Psoas muscle (tissue), 7 donors: ENCODE measurements at regions not wholly inside any gene's neighbourhood (a gene's known extent, or its start where the extent isn't known, plus 50 kb on each side); places are given as distances from the start of the nearest gene placed in this dataset.

Experiments
- ATAC-seq, 4 donors: fragments of 200-7000 bp; cut with Tn5 transposase; one replicate each; pipeline ENCODE4 v1.9.1; 2020; ENCODE audit warnings: moderate library complexity in 3 of 4, mild to moderate bottlenecking in 2 of 4
- DNase-seq, 2 donors: peaks; one replicate each; pipeline ENCODE4 v3.0.0-alpha.2; 2020
- H3K27ac ChIP-seq: fragments of 200-600 bp; one replicate; pipeline ENCODE4 v1.8.0; 2022
- H3K27me3 ChIP-seq, 3 donors: fragments of 200-600 bp in 1 of 3; one replicate each; pipeline versions ENCODE4 v1.6.1 to v1.8.0; 2013 to 2022; ENCODE audit warnings: low read length in 2 of 3, mild to moderate bottlenecking in 2 of 3, moderate library complexity in 1 of 3; ENCODE audit not compliant: insufficient read depth in 3 of 3
- H3K36me3 ChIP-seq, 2 donors: fragments of 200-600 bp in 1 of 2; one replicate each; pipeline versions ENCODE4 v1.6.1 to v1.8.0; 2013 to 2022; ENCODE audit warnings: low read depth in 1 of 2, mild to moderate bottlenecking in 1 of 2, moderate library complexity in 1 of 2; ENCODE audit not compliant: insufficient read depth in 1 of 2
- H3K4me1 ChIP-seq: fragments of 200-600 bp; one replicate; pipeline ENCODE4 v1.8.0; 2022
- H3K4me3 ChIP-seq: fragments of 200-600 bp; one replicate; pipeline ENCODE4 v1.8.0; 2022; ENCODE audit warnings: mild to moderate bottlenecking
- H3K9me3 ChIP-seq: fragments of 200-600 bp; one replicate; pipeline ENCODE4 v1.8.0; 2022
- WGBS, 3 donors: extraction: QIAGEN DNeasy Blood & Tissue Kit; methylation state at CpG; one replicate each; pipeline versions ENCODE4 v1.1.6 to v1.1.7; 2013; 5-methylcytosine and 5-hydroxymethylcytosine counted together
- intact Hi-C, 2 donors: fragments of 100-400 bp; cut with DNase I; formaldehyde crosslinking; loops; one replicate each; pipeline versions ENCODE4 v1.11.0 to v1.14.2; 2022
- TF ChIP-seq, protein P1 (sequence below): fragments of 200-600 bp; IDR thresholded peaks from one replicate; pipeline ENCODE4 v1.8.0; 2022; ENCODE audit warnings: antibody characterized with exemption
- donor health status: healthy with polysubstance abuse.
- donor health status: DM: no; HTN: no; CAD: no; lungs with moderate emphysema.
- donor health status: Bipolar disorder and iron deficiency.
- donor health status: healthy.
- donor health status: DM: yes; HTN: yes; CAD: no.
- donor health status: DM: no; HTN: no; CAD: no.
- donor health status: DM: yes; HTN: yes; CAD: no.

- no peak for DNase-seq
- intact Hi-C loops: no loop called here
- Histone ChIP-seq H3K27me3 (no peaks in the 10 kb centered on the region), H3K9me3 (no peaks in the 10 kb centered on the region), H3K36me3 (no peaks in the 10 kb centered on the region), H3K27ac (no peak overlapping the region), H3K4me3 (no peak overlapping the region), H3K4me1 (no peaks in the 10 kb centered on the region)
- TF ChIP-seq, protein P1, sequence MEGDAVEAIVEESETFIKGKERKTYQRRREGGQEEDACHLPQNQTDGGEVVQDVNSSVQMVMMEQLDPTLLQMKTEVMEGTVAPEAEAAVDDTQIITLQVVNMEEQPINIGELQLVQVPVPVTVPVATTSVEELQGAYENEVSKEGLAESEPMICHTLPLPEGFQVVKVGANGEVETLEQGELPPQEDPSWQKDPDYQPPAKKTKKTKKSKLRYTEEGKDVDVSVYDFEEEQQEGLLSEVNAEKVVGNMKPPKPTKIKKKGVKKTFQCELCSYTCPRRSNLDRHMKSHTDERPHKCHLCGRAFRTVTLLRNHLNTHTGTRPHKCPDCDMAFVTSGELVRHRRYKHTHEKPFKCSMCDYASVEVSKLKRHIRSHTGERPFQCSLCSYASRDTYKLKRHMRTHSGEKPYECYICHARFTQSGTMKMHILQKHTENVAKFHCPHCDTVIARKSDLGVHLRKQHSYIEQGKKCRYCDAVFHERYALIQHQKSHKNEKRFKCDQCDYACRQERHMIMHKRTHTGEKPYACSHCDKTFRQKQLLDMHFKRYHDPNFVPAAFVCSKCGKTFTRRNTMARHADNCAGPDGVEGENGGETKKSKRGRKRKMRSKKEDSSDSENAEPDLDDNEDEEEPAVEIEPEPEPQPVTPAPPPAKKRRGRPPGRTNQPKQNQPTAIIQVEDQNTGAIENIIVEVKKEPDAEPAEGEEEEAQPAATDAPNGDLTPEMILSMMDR: no peak
- 92 to 97% (median 97%) methylated on average over 1 of the region's 1 CpG for WGBS, 3 donors
- no peak for ATAC-seq
These were observed 2025.2 kb upstream of the IGFBP7 start for GRCh38 chr4:59135248-59135985.

DNA sequence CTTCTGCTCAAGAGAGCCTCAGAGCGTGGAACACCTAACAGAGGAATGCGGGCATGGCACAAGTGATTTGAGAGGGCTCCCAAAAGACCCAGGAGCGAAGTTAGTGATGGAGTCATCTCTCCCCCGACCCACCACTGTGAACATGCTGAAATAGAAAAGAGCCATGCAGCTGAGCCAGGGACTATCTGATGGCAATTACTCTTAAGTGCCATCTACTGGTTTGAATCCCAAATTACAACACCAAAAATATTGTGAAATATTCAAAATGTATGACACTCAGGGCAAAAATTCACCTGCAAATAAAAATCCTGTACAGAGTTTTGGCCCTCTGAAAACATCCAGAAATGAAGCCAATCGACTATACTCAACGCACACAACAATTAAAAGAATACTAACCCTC, 2038.9 kb upstream of the ADGRL3 start:
- Histone ChIP-seq H3K9me3 (no peaks in the 10 kb centered on the region), H3K36me3 (no peaks in the 10 kb centered on the region), H3K27ac (no peak overlapping the region), H3K4me3 (no peak overlapping the region), H3K4me1 (no peaks in the 10 kb centered on the region), H3K27me3 (no peaks in the 10 kb centered on the region)
- 72 to 80% (median 76%) methylated on average over 6 of the region's 6 CpGs for WGBS, 3 donors
- TF ChIP-seq, protein P1: no peak
- ATAC-seq: no peak
- intact Hi-C loops: no loop called here
- DNase-seq: no peak

GRCh38 chr4:59175617-59176016, 2024.5 kb upstream of the ADGRL3 start:
- 67 to 80% (median 77%) methylated on average over 1 of the region's 1 CpG for WGBS, 3 donors
- intact Hi-C loops: no loop called here

GRCh38 chr4:59179372-59179771, 2020.8 kb upstream of the ADGRL3 start:
- intact Hi-C loops: no loop called here
- no peak overlapping the region for H3K27ac ChIP-seq
- H3K27me3 ChIP-seq: no peaks in the 10 kb centered on the region
- no peak overlapping the region for H3K4me3 ChIP-seq
- no peak for ATAC-seq
- no peaks in the 10 kb centered on the region for H3K4me1 ChIP-seq
- TF ChIP-seq, protein P1: no peak
- H3K36me3 ChIP-seq: no peaks in the 10 kb centered on the region
- no peak for DNase-seq
- H3K9me3 ChIP-seq: no peaks in the 10 kb centered on the region

More at GRCh38 chr4:59175617-59176016, 2024.5 kb upstream of the ADGRL3 start:
- no peaks in the 10 kb centered on the region for H3K36me3 ChIP-seq
- H3K4me3 ChIP-seq: no peak overlapping the region
- ATAC-seq (no peak), DNase-seq (no peak)
- no peaks in the 10 kb centered on the region for H3K27me3 ChIP-seq
- H3K4me1 ChIP-seq: no peaks in the 10 kb centered on the region
- TF ChIP-seq, protein P1: no peak
- no peaks in the 10 kb centered on the region for H3K9me3 ChIP-seq
- H3K27ac ChIP-seq: no peak overlapping the region

GRCh38 chr4:59180161-59180560, 2020.0 kb upstream of the ADGRL3 start:
- no peaks in the 10 kb centered on the region for H3K4me1 ChIP-seq
- H3K27me3 ChIP-seq: no peaks in the 10 kb centered on the region
- WGBS, 3 donors: 44 to 57% (median 47%) methylated on average over 11 of the region's 11 CpGs
- TF ChIP-seq, protein P1: no peak
- no peaks in the 10 kb centered on the region for H3K9me3 ChIP-seq
- ATAC-seq: no peak
- no peak for DNase-seq
- no peak overlapping the region for H3K27ac ChIP-seq
- intact Hi-C loops: no loop called here
- H3K4me3 ChIP-seq: no peak overlapping the region
- H3K36me3 ChIP-seq: no peaks in the 10 kb centered on the region
